ENCODE measurements at regions not wholly inside any gene's neighbourhood (a gene's known extent, or its start where the extent isn't known, plus 50 kb on each side); places are given as distances from the start of the nearest gene placed in this dataset.
"Not testable (repeated sequence)": the region's sequence is repeated elsewhere in the genome, so short reads cannot be mapped to it uniquely, and the experiment has no call there.

GRCh38 chr2:120533625-120534024, 187.7 kb downstream of the INHBB start:
- in situ Hi-C loops (cut with HindIII; ENCODE audit: low pct_unique_long_range_greater_than_20kb, low sequenced_read_pairs): no loop called here
- no peak for DNase-seq (ENCODE audit: low read depth)

GRCh38 chr2:120534457-120534856, 188.5 kb downstream of the INHBB start:
- in situ Hi-C loops (cut with HindIII; ENCODE audit: low pct_unique_long_range_greater_than_20kb, low sequenced_read_pairs): no loop called here
- no peak for DNase-seq (ENCODE audit: low read depth)

GRCh38 chr2:120535081-120535480, 189.1 kb downstream of the INHBB start:
- in situ Hi-C loops (cut with HindIII; ENCODE audit: low pct_unique_long_range_greater_than_20kb, low sequenced_read_pairs): no loop called here
- no peak for DNase-seq (ENCODE audit: low read depth)

DNA sequence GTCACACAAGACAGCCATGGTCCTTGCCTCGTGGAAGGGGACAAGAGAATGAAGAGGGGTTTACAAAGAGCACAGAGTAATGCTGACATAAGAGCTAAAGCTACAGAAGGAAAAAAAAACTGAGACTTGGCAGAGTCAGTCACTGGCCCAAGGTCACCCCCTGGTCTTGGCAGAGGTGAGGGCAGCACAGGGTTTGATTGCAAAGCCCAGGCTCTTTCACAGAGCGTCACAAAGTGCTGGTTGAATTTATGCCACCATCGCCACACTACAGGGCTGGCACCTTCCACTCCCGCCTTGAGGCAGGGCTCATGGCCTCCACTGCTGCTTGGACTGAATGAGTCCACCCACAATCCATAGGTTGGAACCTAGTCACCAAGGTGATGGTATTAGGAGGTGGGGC, 190.2 kb downstream of the INHBB start:
- in situ Hi-C loops (cut with HindIII; ENCODE audit: low pct_unique_long_range_greater_than_20kb, low sequenced_read_pairs): no loop called here
- no peak for DNase-seq (ENCODE audit: low read depth)

- in situ Hi-C loops (cut with HindIII; ENCODE audit: low pct_unique_long_range_greater_than_20kb, low sequenced_read_pairs): no loop called here
Observed at GRCh38 chr2:120538691-120539423, 192.9 kb downstream of the INHBB start.

DNA sequence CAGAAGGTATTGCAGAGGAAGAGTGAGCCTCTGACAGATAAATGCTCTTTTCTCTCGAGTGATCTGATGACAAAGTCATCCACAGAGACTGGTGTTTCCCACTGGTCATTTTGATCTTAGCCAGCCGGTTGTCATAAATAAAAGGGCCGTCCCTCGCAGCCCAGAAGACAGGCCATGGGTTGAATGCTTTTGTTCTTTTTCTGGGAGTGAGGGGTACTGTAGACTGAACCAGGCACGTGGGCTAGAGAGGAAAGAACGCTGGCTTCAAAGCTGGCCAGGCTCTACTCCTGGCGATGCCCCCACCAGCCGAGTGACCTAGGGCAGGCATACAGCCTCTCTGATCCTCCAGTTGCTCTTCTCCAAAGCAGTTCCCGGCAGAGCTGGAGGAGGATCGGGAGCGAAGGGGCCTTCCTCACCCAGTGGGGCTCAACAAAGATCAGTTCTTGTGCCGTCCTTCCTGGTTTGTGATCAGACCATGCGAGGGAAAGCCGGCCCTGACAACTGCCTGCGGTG, 193.5 kb downstream of the INHBB start:
- DNase-seq (ENCODE audit: low read depth): no peak
- in situ Hi-C loops (cut with HindIII; ENCODE audit: low pct_unique_long_range_greater_than_20kb, low sequenced_read_pairs): no loop called here

More at GRCh38 chr2:120538691-120539423, 192.9 kb downstream of the INHBB start:
- DNase-seq (ENCODE audit: low read depth): no peak

DNA sequence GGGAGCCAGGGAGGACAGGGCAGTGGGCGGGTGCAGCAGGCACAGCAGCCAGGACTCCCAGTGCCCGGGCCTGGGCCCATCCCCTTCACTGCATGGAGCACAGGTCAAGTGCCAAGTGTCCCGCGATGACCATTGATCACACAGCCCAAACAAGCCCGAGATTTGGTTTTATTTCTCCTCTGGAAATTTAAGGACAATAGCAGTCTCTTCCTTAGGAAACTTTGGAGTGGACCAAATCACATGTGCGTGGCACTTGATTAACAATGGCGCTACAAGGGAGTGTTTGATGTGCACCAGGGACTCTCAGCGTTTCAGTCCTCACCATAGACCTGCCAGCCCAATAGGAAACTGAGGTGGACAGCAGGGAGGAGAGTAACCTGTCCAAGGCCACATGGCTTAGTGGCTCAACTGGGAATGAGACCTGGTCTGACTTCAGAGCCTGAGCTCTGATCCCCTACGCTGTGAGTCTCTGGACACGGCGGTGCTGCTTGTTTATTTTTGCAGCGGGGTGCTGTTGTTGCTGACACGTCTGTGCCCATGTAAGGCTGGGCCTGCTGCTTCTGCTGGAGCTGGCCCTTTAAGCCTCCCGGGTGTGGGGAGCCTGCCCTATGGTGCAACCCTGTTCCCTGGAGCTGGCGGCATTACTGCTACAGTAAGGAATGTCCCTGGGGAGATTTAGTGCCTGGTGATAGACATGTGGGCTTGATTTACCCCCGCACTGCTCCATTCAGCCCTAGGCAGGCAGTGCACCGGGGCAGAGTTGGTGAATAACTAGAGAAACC, 194.2 kb downstream of the INHBB start:
- DNase-seq (ENCODE audit: low read depth): no peak
- in situ Hi-C loops (cut with HindIII; ENCODE audit: low pct_unique_long_range_greater_than_20kb, low sequenced_read_pairs): no loop called here

GRCh38 chr2:120540719-120541552, 194.7 kb upstream of the GLI2 start:
- DNase-seq (ENCODE audit: low read depth): no peak
- in situ Hi-C loops (cut with HindIII; ENCODE audit: low pct_unique_long_range_greater_than_20kb, low sequenced_read_pairs): no loop called here

DNA sequence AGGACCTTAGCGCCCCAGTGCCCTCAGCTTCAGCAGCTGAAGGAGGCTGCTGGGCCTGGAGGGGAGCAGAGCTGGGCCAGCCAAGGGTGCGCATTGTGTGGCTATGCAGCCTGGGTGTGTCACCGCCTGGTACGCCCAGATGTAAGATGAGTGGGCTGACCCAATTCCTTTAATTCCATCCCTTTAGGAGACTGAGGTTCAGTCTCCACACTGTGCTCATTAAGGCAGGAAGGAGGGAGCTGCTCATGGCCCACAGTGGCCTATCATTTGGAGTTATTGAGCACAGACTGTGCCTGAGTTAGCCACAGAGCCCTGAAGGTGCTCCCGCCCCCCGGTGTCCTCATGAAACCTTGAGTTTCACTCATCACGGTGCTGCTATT, 194.1 kb upstream of the GLI2 start:
- no peak for DNase-seq (ENCODE audit: low read depth)
- in situ Hi-C loops (cut with HindIII; ENCODE audit: low pct_unique_long_range_greater_than_20kb, low sequenced_read_pairs): no loop called here

- DNase-seq (ENCODE audit: low read depth): no peak
- in situ Hi-C loops (cut with HindIII; ENCODE audit: low pct_unique_long_range_greater_than_20kb, low sequenced_read_pairs): no loop called here
Observed at GRCh38 chr2:120541972-120542670, 193.5 kb upstream of the GLI2 start.

DNA sequence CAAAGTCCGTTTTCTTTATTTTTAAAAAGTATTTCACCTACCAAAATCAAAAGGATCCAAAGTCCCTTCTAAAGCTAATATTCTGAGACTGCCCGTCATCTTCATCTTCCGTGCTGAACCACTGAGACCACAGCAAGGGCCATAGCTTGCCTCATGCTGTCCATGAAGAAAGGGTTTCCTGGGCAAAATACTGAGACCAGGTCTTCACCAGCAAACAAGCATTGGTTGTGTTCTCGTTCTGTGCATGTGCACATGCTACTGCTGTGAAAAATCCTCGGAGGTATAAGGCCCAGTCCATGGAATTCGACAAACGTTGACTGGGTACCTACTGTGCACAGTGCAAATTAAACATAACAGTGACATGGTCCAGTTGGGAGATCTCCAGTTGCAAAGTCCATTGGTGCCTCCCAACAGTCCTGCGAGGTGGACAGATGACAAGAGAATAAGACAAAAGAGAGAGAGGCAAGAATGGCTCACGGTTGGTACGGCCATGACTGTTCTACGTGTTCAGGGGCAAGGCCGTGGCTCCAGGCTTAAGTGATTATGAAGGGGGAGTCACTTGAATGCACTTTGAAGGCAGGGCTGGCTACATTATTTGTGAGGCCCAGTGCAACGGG, 192.6 kb upstream of the GLI2 start:
- in situ Hi-C loops (cut with HindIII; ENCODE audit: low pct_unique_long_range_greater_than_20kb, low sequenced_read_pairs): no loop called here

GRCh38 chr2:120543899-120544298, 191.8 kb upstream of the GLI2 start:
- in situ Hi-C loops (cut with HindIII; ENCODE audit: low pct_unique_long_range_greater_than_20kb, low sequenced_read_pairs): no loop called here
- DNase-seq (ENCODE audit: low read depth): no peak

More for the DNA sequence above, 192.6 kb upstream of the GLI2 start:
- no peak for DNase-seq (ENCODE audit: low read depth)

- in situ Hi-C loops (cut with HindIII; ENCODE audit: low pct_unique_long_range_greater_than_20kb, low sequenced_read_pairs): no loop called here
- no peak for DNase-seq (ENCODE audit: low read depth)
Observed at GRCh38 chr2:120544522-120544921, 191.1 kb upstream of the GLI2 start.

DNA sequence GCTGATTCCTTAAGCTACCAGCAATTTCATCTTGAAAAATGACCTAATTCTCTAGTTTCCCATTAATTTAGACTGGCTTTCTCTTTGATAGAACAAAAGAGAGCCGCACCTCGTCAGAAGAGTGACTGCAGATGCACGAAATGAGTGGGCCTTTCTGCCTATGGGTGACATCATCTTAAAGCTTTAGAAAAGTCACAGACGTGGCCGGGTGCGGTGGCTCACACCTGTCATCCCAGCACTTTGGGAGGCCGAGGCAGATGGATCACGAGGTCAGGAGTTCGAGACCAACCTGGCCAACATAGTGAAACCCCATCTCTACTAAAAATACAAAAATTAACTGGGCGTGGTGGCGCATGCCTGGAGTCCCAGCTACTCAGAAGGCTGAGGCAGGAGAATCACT, 190.7 kb upstream of the GLI2 start:
- DNase-seq (ENCODE audit: low read depth); in situ Hi-C loops (cut with HindIII; ENCODE audit: low pct_unique_long_range_greater_than_20kb, low sequenced_read_pairs): not testable (repeated sequence)

- in situ Hi-C loops (cut with HindIII; ENCODE audit: low pct_unique_long_range_greater_than_20kb, low sequenced_read_pairs): no loop called here
Observed at GRCh38 chr2:120545521-120546047, 190.1 kb upstream of the GLI2 start.

GRCh38 chr2:120546048-120546864, 189.4 kb upstream of the GLI2 start:
- in situ Hi-C loops (cut with HindIII; ENCODE audit: low pct_unique_long_range_greater_than_20kb, low sequenced_read_pairs): no loop called here
- DNase-seq (ENCODE audit: low read depth): no peak

More at GRCh38 chr2:120545521-120546047, 190.1 kb upstream of the GLI2 start:
- no peak for DNase-seq (ENCODE audit: low read depth)

Measured in Caki2 (cell line).